ENCODE measurements at regions not wholly inside any gene's neighbourhood (a gene's known extent, or its start where the extent isn't known, plus 50 kb on each side); places are given as distances from the start of the nearest gene placed in this dataset.
"Not testable (repeated sequence)": the region's sequence is repeated elsewhere in the genome, so short reads cannot be mapped to it uniquely, and the experiment has no call there.

DNA sequence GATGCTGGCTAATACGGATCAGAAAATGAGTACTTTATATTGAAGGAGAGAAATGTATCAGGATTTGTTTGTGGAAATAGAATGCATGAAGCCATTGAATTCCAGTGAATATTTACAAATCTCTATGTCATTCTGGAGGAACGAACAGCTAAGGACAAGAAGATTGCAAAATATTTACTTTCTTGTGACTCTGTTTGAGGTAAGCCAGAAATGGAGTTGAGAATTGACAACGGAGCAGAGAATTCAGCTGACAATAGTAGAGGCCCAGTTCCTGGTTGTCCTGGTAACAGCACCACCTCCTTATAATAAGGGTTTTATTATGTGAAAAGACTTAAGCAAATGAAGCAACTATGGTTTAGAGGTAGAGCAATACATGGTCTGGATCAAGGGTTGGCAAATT lies 349.2 kb downstream of the ADCYAP1 start:
- H3K9me3 Mint-ChIP-seq: peaks cover 5% of the 10 kb centered on the region
- no peak for DNase-seq
- no peaks in the 10 kb centered on the region for H3K27me3 Mint-ChIP-seq
- no peak overlapping the region for H3K27ac Mint-ChIP-seq
- H3K4me3 Mint-ChIP-seq: no peak overlapping the region
- no peak for ATAC-seq (ENCODE audit: low read depth)
- POLR2A ChIA-PET: no interaction called here
- no peaks in the 10 kb centered on the region for H3K36me3 Mint-ChIP-seq
- H3K4me1 Mint-ChIP-seq: no peaks in the 10 kb centered on the region

DNA sequence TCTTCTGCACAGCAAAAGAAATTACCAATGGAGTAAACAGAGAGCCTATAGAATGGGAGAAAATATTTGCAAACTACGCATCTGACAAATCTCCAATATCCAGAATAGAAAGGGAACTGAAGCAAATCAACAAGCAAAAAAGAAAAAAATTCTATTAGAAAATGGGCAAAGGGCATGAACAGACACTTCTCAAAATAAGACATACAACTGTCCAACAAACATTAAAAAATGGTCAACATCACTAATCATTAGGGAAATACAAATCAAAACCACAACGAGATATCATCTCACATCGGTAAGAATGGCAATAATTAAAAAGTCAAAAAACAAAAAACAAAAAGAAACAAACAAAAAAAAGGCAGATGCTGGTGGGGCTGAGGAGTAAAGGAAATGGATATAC lies 356.4 kb downstream of the ADCYAP1 start:
- no peak for DNase-seq
- Mint-ChIP-seq H3K9me3 (peaks cover 7% of the 10 kb centered on the region), H3K27ac (no peak overlapping the region), H3K27me3 (no peaks in the 10 kb centered on the region), H3K4me1 (no peaks in the 10 kb centered on the region), H3K36me3 (no peaks in the 10 kb centered on the region), H3K4me3 (no peak overlapping the region)
- no peak for ATAC-seq (ENCODE audit: low read depth)
- POLR2A ChIA-PET: no interaction called here

DNA sequence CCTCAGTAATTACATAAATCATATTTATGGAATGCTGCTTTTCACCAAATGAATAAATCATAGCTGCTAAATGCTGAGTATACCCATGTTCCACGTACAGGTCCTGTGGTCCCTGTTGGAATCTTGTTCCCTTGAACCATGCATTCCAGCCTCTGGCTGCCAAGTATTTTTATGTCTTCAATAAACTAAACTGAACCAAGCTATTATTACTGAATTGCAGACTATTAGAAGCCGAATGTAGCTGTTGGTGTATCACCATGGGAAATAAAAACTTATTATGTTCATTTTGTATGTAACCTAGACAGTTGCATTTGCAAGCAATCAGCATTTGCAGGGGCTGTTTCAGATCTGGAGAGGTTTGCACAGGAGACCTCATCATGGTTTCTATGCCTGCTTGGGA lies 362.4 kb downstream of the ADCYAP1 start:
- H3K36me3 Mint-ChIP-seq: no peaks in the 10 kb centered on the region
- H3K9me3 Mint-ChIP-seq: peaks cover 2% of the 10 kb centered on the region
- POLR2A ChIA-PET: no interaction called here
- ATAC-seq (ENCODE audit: low read depth) (no peak), DNase-seq (no peak)
- H3K27ac Mint-ChIP-seq: no peak overlapping the region
- no peaks in the 10 kb centered on the region for H3K27me3 Mint-ChIP-seq
- H3K4me1 Mint-ChIP-seq: no peaks in the 10 kb centered on the region
- H3K4me3 Mint-ChIP-seq: no peak overlapping the region

DNA sequence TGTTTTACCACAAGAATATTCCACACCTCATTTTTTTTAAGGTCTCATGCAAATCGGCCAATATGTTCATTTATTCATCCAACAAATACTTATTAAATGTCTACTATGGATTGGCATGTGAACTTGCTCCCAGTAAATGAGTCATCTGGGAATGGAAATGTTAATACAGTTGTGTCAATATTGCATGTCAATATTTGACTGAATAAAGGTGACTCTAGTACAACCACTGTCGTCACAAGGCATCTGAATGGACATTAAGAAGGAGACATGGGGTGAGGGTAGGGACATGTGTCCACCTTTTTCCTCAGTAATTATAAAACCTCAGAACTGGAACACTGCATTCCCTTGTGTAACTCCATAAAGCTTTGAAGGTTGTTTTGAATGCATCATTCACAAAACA lies 365.4 kb downstream of the ADCYAP1 start:
- Mint-ChIP-seq H3K9me3 (peaks cover 1% of the 10 kb centered on the region), H3K27me3 (no peaks in the 10 kb centered on the region), H3K36me3 (no peaks in the 10 kb centered on the region), H3K27ac (no peak overlapping the region), H3K4me3 (no peak overlapping the region), H3K4me1 (no peaks in the 10 kb centered on the region)
- POLR2A ChIA-PET: no interaction called here
- no peak for DNase-seq
- ATAC-seq (ENCODE audit: low read depth): no peak

DNA sequence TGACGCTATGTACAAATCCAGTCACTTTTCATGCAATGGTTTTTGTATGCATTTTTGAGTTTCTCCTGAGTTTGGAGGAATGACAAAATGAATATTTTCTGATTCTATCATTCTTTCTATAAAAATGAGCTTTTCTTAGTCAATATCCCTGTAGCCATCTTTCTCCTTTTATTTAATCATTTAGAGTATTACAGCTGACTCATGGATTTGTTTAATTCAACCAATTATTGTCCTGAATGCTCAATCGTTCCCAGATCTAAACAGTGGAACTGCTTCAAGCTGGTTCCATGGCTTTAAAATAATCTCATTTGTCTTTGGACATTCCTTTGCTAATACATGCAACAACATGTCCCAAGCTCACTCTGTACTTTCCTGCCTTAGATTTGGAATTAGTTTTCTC lies 368.8 kb downstream of the ADCYAP1 start:
- Mint-ChIP-seq H3K27ac (no peak overlapping the region), H3K36me3 (no peaks in the 10 kb centered on the region), H3K4me3 (no peak overlapping the region), H3K9me3 (peaks cover 1% of the 10 kb centered on the region), H3K4me1 (no peaks in the 10 kb centered on the region), H3K27me3 (no peaks in the 10 kb centered on the region)
- POLR2A ChIA-PET: no interaction called here
- ATAC-seq (ENCODE audit: low read depth) (no peak), DNase-seq (no peak)

DNA sequence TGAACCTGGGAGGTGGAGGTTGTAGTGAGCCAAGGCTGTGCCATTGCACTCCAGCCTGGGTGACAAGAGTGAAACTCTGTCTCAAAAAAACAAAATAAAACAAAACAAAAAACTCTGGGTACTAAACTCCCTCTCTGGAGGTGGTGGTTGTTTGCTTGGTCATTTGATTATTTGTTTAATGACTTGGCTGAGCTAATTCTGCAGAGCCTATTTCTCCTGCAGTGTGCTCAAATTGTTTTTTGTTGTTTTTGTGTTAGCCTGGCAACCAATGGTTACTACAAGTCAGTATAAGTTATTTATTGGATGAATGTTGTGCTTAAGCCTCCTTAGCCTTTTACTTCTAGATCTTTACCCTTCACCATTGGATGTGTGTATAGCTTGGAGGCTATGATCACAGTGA lies 387.5 kb downstream of the ADCYAP1 start:
- no peaks in the 10 kb centered on the region for H3K27me3 Mint-ChIP-seq
- no peak overlapping the region for H3K27ac Mint-ChIP-seq
- DNase-seq (no peak), ATAC-seq (ENCODE audit: low read depth) (no peak)
- no peaks in the 10 kb centered on the region for H3K4me1 Mint-ChIP-seq
- peaks cover 2% of the 10 kb centered on the region for H3K9me3 Mint-ChIP-seq
- H3K36me3 Mint-ChIP-seq: no peaks in the 10 kb centered on the region
- no peak overlapping the region for H3K4me3 Mint-ChIP-seq
- POLR2A ChIA-PET: no interaction called here

DNA sequence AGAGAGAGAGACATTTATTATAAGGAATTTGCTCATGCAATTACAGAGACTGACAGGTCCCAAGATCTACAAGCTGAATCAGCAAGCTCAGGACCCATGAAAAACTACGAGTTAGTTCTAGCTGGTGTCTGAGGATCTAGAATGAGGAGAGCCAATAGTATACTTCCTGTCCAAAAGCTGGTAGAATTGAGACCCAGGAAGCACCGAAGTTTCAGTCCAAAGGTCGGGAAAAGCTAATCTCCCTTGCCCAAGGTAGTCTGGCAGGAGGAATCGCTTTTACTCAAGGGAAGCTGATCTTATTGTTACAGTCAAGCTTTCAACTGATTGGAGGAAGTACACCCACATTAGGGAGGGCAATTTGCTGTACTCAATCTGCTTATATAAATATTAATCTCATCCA lies 389.6 kb downstream of the ADCYAP1 start:
- POLR2A ChIA-PET: no interaction called here
- peaks cover 4% of the 10 kb centered on the region for H3K9me3 Mint-ChIP-seq
- no peak overlapping the region for H3K4me3 Mint-ChIP-seq
- H3K27ac Mint-ChIP-seq: no peak overlapping the region
- no peaks in the 10 kb centered on the region for H3K36me3 Mint-ChIP-seq
- DNase-seq (no peak), ATAC-seq (ENCODE audit: low read depth) (no peak)
- H3K27me3 Mint-ChIP-seq: no peaks in the 10 kb centered on the region
- H3K4me1 Mint-ChIP-seq: no peaks in the 10 kb centered on the region

DNA sequence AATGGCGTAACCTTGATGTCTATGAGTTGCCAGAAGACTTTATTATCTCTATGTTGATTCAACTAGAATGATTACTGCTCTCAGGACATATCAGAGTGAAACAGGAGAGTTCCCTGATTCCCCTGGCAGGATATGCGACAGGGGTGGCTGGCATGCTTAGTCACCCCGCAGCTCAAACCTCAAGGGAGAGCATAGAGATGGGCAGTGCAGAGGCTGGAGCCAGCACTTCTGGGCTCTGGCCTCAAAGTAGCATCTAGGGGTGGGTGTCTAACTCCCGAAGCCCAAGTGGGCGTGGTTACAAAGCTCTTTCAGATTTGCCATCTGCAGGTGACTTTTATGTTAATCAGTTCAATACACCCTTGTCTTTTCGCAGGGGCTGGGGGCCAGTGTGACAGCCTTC lies 391.6 kb downstream of the ADCYAP1 start:
- Mint-ChIP-seq H3K4me1 (no peaks in the 10 kb centered on the region), H3K4me3 (no peak overlapping the region)
- no peak for ATAC-seq (ENCODE audit: low read depth)

DNA sequence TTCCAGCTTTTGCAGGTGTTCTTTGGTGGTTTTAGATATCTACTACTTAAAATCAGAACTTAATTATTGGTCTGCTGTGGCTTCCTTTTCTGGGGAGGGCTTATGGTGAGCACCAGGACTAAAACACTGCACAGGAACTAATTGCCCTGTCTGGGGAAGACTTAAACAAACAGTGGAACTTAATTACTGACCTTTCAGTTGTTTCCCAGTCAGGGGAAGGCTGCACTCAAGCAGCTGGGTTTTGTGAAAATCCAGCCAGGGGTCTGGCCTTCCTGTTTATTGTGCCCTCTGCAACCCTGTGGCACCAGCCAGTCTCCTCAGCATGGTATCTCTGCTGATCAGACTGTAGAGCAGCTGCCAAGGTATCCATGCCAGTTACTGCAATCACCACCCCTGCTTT lies 398.2 kb downstream of the ADCYAP1 start:
- Mint-ChIP-seq H3K27me3 (no peaks in the 10 kb centered on the region), H3K4me3 (no peak overlapping the region), H3K9me3 (peaks cover 6% of the 10 kb centered on the region), H3K36me3 (no peaks in the 10 kb centered on the region), H3K27ac (no peak overlapping the region), H3K4me1 (no peaks in the 10 kb centered on the region)
- DNase-seq (no peak), ATAC-seq (ENCODE audit: low read depth) (no peak)
- POLR2A ChIA-PET: no interaction called here

More for the DNA sequence above, 391.6 kb downstream of the ADCYAP1 start:
- H3K27ac Mint-ChIP-seq: no peak overlapping the region
- no peaks in the 10 kb centered on the region for H3K27me3 Mint-ChIP-seq
- DNase-seq: no peak
- POLR2A ChIA-PET: no interaction called here
- no peaks in the 10 kb centered on the region for H3K36me3 Mint-ChIP-seq
- peaks cover 8% of the 10 kb centered on the region for H3K9me3 Mint-ChIP-seq

DNA sequence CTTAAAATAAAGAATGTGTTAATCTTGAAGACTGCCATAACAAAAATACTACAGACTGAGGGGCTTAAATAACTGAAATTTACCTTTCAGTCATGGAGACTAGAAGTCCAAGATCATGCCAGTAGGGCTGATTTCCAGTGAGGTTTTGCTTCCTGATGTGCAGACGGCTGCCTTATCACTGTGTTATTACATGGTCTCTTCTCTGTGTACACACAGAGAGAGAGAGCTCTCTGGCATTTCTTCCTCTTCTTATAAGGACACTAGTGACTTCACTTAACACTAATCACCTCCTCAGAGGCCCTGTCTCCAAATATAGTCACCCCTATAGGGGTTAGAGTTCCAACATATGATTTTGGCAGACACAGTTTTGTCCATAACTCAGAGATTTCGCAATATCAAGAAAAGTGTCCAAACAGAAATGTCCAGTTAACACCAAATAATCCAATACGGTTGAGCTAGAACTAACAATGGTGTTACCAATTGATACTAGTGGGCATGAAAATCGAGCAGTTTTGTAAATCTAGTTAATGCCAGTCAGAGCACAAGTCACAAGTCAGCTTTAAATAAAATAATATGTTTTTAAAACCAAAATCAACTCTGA lies 399.8 kb downstream of the ADCYAP1 start:
- DNase-seq (no peak), ATAC-seq (ENCODE audit: low read depth) (no peak)
- POLR2A ChIA-PET: no interaction called here
- Mint-ChIP-seq H3K9me3 (peaks cover 5% of the 10 kb centered on the region), H3K36me3 (no peaks in the 10 kb centered on the region), H3K27me3 (no peaks in the 10 kb centered on the region), H3K27ac (no peak overlapping the region), H3K4me1 (no peaks in the 10 kb centered on the region), H3K4me3 (no peak overlapping the region)

DNA sequence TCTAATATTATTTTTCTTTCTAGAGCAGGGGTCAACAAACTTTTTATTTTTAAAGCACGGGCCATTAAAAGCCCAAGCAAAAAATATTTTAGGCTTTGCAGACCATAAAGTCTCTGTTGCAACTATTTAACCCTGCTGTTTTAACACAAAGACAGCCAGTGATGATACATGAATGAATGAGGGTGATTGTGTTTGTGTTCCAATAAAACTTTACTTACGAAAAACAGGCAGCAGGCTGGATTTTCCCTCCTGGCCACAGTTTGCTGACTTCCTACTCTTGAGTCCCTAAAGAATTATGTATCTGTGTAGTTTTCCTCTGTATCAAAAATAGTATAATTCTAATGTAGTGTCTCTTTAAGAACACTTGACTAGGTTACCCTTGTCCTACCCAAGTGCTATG lies 402.0 kb downstream of the ADCYAP1 start:
- Mint-ChIP-seq H3K4me3 (no peak overlapping the region), H3K27ac (no peak overlapping the region), H3K4me1 (no peaks in the 10 kb centered on the region), H3K9me3 (no peaks in the 10 kb centered on the region), H3K27me3 (no peaks in the 10 kb centered on the region), H3K36me3 (no peaks in the 10 kb centered on the region)
- no peak for DNase-seq
- POLR2A ChIA-PET: no interaction called here
- ATAC-seq (ENCODE audit: low read depth): no peak

DNA sequence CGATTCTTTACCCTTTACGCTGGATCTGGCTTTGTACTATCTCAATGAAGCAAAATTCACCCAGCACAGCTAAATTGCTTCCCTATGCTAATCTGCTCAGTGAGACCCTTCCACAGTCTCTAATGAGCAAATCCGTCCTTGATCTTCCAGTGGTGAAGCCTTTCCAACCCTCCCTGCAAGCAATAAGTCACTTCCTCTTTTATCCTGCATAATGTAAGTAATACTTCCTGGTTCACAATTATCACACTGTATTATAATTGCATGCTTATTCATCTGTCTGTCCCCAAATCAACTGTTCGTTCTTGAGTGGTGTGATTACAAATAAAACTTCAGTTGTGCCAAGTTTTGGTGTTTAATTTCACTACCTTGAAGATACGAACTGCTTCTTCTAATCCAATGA lies 404.0 kb downstream of the ADCYAP1 start:
- POLR2A ChIA-PET: no interaction called here
- Mint-ChIP-seq H3K27me3 (no peaks in the 10 kb centered on the region), H3K27ac (no peak overlapping the region), H3K36me3 (no peaks in the 10 kb centered on the region), H3K4me1 (no peaks in the 10 kb centered on the region), H3K9me3 (no peaks in the 10 kb centered on the region), H3K4me3 (no peak overlapping the region)
- DNase-seq (no peak), ATAC-seq (ENCODE audit: low read depth) (no peak)

DNA sequence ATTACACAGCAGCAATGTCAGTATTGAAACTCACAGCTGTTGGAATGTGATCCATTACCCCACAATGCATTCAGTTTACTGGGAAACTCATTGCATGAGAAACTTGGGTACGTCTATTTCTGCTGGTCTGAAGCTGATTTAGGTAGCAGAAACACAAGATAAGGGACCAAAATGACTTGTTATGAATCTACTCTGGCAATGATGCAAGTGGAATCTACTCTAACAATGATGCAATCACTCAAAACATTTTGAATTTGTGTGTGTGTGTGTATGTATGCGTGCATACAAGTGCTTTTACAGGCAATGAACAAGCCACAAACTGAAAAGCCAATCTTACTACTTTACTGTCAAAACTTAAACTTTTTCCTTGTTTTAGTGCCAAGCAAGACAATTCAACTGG lies 406.7 kb downstream of the ADCYAP1 start:
- Mint-ChIP-seq H3K27me3 (no peaks in the 10 kb centered on the region), H3K27ac (no peak overlapping the region)

DNA sequence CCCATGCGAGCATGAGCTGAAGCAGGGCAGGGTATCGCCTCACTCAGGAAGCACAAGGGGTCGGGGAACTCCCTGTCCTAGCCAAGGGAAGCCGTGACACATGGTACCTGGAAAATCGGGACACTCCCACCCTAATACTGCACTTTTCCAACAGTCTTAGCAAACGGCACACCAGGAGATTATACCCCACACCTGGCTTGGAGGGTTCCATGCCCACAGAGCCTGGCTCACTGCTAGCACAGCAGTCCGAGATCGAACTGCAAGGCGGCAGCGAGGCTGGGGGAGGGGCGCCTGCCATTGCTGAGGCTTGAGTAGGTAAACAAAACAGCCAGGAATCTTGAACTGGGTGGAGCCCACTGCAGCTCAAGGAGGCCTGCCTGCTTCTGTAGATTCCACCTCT lies 430.7 kb downstream of the ADCYAP1 start:
- H3K27ac Mint-ChIP-seq; H3K4me3 Mint-ChIP-seq; H3K36me3 Mint-ChIP-seq; DNase-seq; H3K27me3 Mint-ChIP-seq; POLR2A ChIA-PET; H3K4me1 Mint-ChIP-seq; ATAC-seq (ENCODE audit: low read depth); H3K9me3 Mint-ChIP-seq: not testable (repeated sequence)

More for the DNA sequence above, 406.7 kb downstream of the ADCYAP1 start:
- no peak for ATAC-seq (ENCODE audit: low read depth)
- H3K4me3 Mint-ChIP-seq: no peak overlapping the region
- POLR2A ChIA-PET: no interaction called here
- H3K36me3 Mint-ChIP-seq: no peaks in the 10 kb centered on the region
- H3K4me1 Mint-ChIP-seq: no peaks in the 10 kb centered on the region
- H3K9me3 Mint-ChIP-seq: no peaks in the 10 kb centered on the region
- no peak for DNase-seq

DNA sequence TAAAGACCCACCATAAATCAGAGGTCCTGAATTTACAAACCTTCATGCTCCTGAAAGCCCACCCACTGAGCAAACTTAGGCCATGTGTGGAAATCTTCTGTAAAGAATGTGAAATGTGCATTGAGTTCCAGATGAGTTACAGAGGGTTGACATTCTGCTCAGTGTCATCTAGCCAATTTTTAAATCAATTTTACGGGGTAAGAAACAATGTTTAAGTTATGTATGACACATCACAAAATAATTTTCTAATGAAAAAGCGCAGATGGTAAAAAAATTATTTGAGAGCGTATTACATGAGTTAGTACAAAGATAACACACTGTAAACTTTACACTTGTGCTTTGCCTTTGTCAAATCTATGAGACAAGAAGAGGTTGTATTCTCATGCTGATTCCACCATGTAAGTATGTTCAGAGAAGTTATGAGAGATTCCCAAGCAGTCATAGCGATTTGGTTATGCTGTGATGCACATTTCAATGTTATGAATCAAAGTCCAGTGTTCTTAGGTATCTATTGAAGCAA lies 446.3 kb downstream of the ADCYAP1 start:
- no peak overlapping the region for H3K4me3 Mint-ChIP-seq
- H3K27ac Mint-ChIP-seq: no peak overlapping the region
- H3K9me3 Mint-ChIP-seq: peaks cover 1% of the 10 kb centered on the region
- no peaks in the 10 kb centered on the region for H3K36me3 Mint-ChIP-seq
- no peaks in the 10 kb centered on the region for H3K27me3 Mint-ChIP-seq
- ATAC-seq (ENCODE audit: low read depth) (no peak), DNase-seq (no peak)
- no peaks in the 10 kb centered on the region for H3K4me1 Mint-ChIP-seq
- POLR2A ChIA-PET: no interaction called here

Data from activated naive CD8-positive, alpha-beta T cell treated with anti-CD3 and anti-CD28 coated beads, Interleukin-2, amount 10 ng/mL, durations not matched to agents 7 days and 5 days (primary cell).